ENCODE measurements at regions not wholly inside any gene's neighbourhood (a gene's known extent, or its start where the extent isn't known, plus 50 kb on each side); places are given as distances from the start of the nearest gene placed in this dataset.

DNA sequence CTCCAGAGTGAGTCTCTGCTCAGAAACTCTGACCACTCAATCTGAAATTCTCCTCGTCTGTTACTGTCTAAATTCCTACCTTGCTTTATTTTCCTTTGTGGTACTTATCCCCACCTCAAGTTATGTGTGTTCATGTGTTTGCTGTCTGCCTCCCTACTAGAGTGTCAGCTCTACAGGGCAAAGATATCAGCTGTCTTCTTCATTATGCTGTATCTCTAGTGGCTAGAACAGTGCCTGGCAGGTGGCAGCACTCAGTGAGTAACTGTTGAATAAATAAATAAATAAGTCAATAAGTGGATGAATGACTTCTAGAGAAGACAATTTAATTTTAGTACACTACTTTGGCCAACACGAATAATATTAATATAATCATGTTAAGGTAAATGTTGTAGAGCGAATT lies 92.3 kb downstream of the BOD1 start:
- Histone ChIP-seq H3K36me3 (no peaks in the 10 kb centered on the region), H3K27me3 (no peaks in the 10 kb centered on the region), H3K4me1 (no peaks in the 10 kb centered on the region), H3K9ac (ENCODE audit: low read depth in 2 of 2, low read length in 2 of 2) (no peak overlapping the region), H3K27ac (no peak overlapping the region), H3K4me3 (no peak overlapping the region), H3K9me3 (no peaks in the 10 kb centered on the region)
- TF ChIP-seq, protein P1, sequence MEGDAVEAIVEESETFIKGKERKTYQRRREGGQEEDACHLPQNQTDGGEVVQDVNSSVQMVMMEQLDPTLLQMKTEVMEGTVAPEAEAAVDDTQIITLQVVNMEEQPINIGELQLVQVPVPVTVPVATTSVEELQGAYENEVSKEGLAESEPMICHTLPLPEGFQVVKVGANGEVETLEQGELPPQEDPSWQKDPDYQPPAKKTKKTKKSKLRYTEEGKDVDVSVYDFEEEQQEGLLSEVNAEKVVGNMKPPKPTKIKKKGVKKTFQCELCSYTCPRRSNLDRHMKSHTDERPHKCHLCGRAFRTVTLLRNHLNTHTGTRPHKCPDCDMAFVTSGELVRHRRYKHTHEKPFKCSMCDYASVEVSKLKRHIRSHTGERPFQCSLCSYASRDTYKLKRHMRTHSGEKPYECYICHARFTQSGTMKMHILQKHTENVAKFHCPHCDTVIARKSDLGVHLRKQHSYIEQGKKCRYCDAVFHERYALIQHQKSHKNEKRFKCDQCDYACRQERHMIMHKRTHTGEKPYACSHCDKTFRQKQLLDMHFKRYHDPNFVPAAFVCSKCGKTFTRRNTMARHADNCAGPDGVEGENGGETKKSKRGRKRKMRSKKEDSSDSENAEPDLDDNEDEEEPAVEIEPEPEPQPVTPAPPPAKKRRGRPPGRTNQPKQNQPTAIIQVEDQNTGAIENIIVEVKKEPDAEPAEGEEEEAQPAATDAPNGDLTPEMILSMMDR (IDR thresholded peaks at IDR 0.05) = no peak
- intact Hi-C loops (cut with DNase I) = no loop called here
- DNase-seq = no peak

DNA sequence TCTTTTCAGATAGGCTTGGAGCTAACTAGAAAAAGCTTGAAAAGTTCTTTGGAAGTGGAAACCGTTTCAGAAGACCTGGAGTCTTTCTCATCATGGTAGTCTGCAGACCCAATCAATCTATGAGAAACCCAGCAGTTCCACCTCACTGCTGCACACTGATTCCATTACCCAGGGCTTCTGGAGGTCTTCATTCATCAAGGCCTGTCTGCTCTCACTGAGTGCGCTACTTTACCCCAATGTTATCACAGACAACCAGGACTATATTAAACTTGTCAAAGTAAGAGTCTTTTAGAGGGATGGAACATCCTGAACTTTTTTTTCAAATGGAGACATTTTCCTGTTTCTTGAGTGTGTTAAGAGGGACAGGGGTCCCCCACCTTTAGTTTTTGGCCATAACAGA lies 93.1 kb downstream of the BOD1 start:
- intact Hi-C loops (cut with DNase I) = no loop called here
- no peaks in the 10 kb centered on the region for H3K4me1 ChIP-seq

DNA sequence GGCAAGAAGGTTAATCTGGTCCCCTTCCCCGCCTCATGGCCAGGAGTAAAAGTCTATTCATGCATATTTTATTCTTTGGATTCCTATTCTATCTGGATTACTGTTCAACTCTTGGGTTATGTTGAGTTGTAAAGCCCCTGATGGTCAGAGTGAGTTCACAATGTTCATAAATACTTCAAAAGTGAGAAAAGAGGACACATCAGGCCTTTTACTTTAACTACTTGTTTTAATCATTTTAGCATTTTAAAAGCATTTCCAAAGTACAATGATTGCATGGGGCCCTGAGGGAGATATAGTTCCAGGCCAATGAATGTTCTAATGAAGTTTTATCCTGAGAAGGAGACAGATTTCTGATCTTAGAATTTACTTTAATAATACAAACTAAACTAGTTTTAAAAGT lies 93.9 kb downstream of the BOD1 start:
- no peaks in the 10 kb centered on the region for H3K9me3 ChIP-seq
- intact Hi-C loops (cut with DNase I) = no loop called here
- H3K4me3 ChIP-seq = no peak overlapping the region
- H3K36me3 ChIP-seq = no peaks in the 10 kb centered on the region
- TF ChIP-seq, protein P1 (IDR thresholded peaks at IDR 0.05) = no peak
- no peaks in the 10 kb centered on the region for H3K27me3 ChIP-seq
- no peak overlapping the region for H3K27ac ChIP-seq
- H3K9ac ChIP-seq (ENCODE audit: low read depth in 2 of 2, low read length in 2 of 2) = no peak overlapping the region
- H3K4me1 ChIP-seq = no peaks in the 10 kb centered on the region
- DNase-seq = no peak

More for the DNA sequence above, 93.1 kb downstream of the BOD1 start:
- TF ChIP-seq, protein P1 (IDR thresholded peaks at IDR 0.05) = no peak
- no peak for DNase-seq
- Histone ChIP-seq H3K9me3 (no peaks in the 10 kb centered on the region), H3K9ac (ENCODE audit: low read depth in 2 of 2, low read length in 2 of 2) (no peak overlapping the region), H3K4me3 (no peak overlapping the region), H3K36me3 (no peaks in the 10 kb centered on the region), H3K27ac (no peak overlapping the region), H3K27me3 (no peaks in the 10 kb centered on the region)

DNA sequence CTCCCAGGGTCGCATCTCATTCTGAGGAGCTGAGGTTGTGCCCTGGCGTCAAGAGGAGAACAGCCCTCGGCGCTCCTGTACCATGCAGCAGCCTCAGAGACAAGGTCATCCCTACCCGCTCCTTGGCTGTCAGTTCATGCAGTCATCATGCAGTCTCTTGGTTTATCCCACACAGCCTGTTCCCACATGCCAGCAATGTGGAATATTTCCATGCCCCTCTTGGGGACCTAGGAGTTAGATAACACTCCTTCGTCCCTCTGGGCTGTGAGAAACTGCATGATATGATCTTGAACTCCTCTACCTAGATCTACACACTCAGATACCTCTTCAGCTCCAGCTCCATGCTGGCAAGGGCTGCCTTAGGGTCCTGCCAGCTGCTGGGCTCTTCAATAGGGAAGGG lies 97.6 kb downstream of the BOD1 start:
- intact Hi-C loops (cut with DNase I) = no loop called here
- no peak for DNase-seq
- no peak overlapping the region for H3K4me3 ChIP-seq
- no peaks in the 10 kb centered on the region for H3K27me3 ChIP-seq
- no peak overlapping the region for H3K27ac ChIP-seq
- no peaks in the 10 kb centered on the region for H3K4me1 ChIP-seq
- H3K9ac ChIP-seq (ENCODE audit: low read depth in 2 of 2, low read length in 2 of 2) = no peak overlapping the region
- H3K9me3 ChIP-seq = no peaks in the 10 kb centered on the region
- H3K36me3 ChIP-seq = no peaks in the 10 kb centered on the region
- TF ChIP-seq, protein P1 (IDR thresholded peaks at IDR 0.05) = no peak

DNA sequence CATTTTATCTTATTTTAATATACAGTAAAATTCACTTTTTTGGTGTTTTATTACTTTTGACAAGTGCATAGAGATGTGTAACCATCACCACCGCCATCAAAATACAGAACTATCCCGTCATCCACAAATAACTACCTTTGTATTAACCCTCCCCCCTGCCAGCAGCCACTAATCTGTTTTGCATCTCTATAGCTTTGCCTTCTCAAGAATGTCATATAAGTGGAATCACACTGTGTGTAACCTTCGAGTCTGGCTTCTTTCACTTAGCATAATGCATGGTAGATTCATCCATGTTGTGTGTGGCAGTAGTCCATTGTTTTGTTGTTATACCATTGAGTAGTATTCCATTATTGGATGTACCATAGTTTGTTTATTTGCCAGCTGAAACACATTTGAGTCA lies 98.8 kb downstream of the BOD1 start:
- H3K9me3 ChIP-seq = no peaks in the 10 kb centered on the region
- DNase-seq = no peak

More for the DNA sequence above, 98.8 kb downstream of the BOD1 start:
- TF ChIP-seq, protein P1 (IDR thresholded peaks at IDR 0.05) = no peak
- H3K9ac ChIP-seq (ENCODE audit: low read depth in 2 of 2, low read length in 2 of 2) = no peak overlapping the region
- no peak overlapping the region for H3K27ac ChIP-seq
- intact Hi-C loops (cut with DNase I) = no loop called here
- no peaks in the 10 kb centered on the region for H3K27me3 ChIP-seq
- no peaks in the 10 kb centered on the region for H3K36me3 ChIP-seq
- no peaks in the 10 kb centered on the region for H3K4me1 ChIP-seq
- H3K4me3 ChIP-seq = no peak overlapping the region

Data from colonic mucosa (tissue), 4 donors.